Kasumi-1 (cell line): ENCODE measurements at regions not wholly inside any gene's neighbourhood (a gene's known extent, or its start where the extent isn't known, plus 50 kb on each side); places are given as distances from the start of the nearest gene placed in this dataset.
"Not testable (repeated sequence)": the region's sequence is repeated elsewhere in the genome, so short reads cannot be mapped to it uniquely, and the experiment has no call there.

Experiments used
- DNase-seq, 2 experiments: peaks; one replicate each; lab custom pipeline; 2025; lab: John Stamatoyannopoulos, UW

DNA sequence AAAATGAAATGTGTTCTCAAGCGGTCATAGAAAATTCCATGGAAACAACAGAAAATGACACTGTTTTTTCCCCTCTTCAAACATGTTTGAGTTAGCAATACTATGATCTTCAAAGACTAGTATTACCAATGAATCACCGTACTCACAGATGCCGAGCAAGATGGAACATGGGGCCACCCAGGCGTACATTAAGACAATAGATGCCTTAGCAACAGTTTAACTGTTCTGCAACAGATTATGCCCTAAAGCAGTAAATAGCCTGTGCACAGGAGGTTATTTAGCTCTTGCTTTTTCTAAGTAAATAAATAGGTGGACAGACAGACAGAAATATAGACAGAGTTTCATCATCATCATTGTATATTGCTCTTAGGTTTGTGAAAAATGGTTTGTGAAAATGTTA is 284.0 kb upstream of the DEFB112 start:
- DNase-seq = no peak

DNA sequence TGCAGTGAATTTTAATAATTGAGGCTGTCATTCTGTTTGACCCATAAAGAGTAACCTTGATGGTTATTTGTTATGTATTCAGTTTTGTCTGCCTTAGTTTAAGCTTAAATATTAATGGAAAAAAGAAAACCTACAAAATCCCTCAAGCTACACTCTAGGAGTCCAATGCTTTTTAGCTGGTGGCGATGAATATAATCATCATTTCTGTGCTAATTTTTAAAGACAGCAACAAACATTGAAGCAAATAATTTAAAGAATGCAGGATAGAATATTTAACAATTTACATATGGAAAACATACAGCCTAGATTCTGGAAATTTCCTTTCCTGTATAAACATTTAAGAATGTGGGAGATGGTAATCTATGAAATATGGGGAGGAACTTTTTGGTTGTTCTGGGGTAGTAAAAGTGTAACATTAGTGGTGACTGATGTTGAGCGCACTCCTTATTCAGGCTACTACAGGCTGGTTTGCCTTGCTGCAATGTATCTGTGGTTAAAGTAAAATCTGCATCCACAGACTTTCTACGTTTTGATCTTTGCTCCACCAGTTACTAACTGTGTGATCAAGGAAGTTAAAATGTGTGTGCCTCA is 287.9 kb upstream of the DEFB112 start:
- no peak for DNase-seq

DNA sequence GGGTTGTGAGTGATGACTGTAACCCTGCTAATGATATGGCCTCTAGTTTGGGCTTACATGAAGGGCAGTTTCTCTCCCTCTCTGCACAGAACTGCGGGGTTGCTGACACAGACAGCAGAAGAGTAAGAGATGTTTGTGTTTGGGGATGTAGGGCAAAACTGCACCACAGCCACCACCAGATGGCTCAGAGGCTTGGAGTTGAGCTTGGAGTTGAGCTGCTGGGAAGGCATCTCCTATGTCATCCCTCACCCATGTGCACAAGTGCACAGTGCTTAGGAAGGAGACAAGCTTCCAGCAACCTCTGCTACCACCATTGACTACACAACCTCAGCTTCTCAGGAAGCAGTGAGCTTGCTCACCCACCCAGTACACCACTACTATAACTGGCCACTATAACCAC is 303.9 kb upstream of the DEFB112 start:
- DNase-seq = no peak

DNA sequence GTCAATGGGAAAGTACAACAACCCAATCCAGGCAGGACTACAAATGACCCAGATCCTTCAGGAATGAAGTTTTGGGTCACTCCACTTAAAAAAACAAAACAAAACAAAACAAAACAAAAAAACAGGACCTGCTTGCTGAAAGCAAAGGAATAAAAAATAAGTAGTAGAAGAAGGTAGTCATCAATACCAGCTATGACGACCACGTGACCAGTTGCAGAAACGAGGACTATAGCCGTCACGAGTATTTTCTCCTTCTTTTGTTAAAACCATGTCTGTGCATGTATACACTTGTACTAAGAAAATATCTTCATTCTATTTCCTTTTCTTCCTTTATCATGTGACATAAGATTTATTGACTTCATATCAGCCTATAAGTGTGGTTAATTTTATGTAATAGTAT is 308.4 kb upstream of the DEFB112 start:
- DNase-seq = no peak

DNA sequence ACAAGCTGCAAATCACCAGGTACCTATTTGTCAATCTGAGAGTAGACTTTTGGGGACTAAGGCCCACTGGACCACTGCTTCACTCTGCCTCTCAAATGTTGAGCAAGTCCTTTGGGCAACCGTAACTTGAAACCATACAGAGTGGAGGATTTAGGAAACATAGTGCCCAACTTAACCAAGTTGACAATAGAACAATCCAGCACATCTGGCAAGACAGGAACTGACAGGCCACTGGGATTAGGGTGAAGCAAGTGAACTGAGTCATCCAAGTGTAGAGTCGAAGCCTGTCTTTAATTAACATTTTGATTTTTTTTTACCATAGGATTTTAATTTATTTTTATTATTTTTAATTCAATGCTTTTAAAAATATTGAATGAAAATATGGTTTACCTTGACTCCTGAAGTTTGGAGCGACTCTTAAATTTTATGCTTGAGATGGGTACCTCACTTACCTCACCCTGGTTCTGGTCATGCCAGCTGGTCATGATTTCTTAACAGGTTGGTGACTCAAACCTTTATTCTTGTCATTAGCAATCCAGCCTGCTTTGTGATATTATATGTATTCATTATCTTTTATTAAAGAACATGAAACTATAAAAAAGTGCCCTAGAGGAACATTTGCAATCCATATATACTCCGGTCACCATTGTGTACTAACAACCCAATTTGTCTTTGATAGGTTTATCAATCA is 312.1 kb upstream of the DEFB112 start:
- DNase-seq = no peak

DNA sequence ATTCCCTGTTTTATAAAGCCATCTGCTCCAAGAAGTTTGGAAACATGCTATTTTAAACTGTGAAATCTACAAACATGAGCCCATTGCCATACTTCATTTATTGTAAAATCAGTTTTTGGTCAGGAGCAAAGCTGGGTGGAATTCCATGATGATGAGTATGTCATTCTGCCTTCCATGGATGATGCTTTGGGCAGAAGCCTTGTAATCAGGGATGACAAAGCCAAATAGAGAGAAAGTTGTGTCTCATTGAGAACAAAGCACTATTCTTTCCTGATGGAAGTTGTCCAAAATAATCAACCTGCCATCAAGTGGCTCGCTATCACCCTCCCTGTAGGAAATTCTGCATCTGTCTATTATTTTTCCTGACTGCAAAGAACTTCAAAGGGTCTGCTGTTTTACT is 313.0 kb upstream of the DEFB112 start:
- no peak for DNase-seq

DNA sequence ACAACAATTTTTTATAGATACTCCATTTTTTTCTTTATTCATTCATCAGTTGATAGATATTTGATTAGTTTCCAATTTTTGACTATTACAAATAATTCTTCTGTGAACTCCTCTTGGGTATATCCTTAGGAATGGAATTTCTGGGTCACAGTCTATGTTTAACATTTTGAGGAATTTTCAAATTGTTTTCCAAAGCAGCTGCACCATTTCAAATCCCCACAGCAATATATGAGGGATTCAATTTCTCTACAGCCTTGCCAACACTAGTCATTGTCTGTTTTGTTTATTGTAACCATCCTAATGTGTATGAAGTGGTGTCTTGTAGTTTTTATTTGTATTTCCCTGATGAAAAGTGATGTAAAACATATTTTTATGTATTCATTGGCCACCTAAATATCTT is 320.3 kb upstream of the DEFB112 start:
- DNase-seq = no peak

DNA sequence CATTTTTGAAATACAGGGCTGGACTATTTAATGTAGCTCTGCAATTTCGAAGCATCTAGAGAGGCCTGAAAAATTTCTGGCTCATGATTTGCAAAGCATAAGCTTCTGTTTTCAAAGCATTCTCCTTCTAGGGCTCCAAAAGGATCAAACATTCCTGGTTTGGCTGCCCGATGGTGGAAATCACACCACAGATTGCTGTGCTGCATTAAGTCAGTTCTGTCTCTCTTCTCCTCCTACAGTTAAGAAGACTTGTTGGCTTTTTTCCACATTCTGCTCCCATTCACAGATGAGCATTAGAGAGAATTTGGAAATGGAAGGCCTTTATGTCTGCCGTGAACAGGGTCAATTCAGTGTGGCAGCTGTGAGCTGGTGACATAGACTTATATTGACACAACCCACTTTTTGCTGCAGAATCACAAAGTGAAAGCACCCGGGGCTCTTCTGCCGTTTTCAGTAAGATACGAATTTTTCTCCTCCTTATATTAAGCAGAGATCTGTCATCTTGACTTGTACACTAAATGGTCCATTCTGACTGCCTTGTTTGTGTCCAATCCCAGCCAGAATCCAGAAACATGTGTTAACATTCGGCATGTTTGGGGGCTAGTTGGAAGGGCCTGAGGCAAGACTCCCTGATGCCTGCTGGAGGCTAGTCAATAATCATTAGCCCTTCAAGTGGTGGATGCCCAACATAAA is 330.8 kb upstream of the DEFB112 start:
- DNase-seq = no peak

DNA sequence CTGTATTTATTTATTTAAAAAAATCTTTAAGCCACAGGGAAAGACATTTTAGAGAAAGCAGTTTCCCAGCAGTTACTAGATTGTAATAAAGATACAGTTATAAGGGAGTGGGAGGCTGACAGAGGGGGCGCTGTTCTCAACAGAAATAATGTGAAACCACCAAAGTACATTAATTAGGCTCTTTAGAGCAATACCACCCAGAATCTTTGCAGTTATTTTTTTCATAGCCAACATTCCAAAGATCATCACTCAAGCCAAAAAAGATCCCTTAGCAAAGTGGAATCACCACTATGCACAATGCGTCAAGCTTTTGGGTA is 331.3 kb upstream of the DEFB112 start:
- DNase-seq = no peak

DNA sequence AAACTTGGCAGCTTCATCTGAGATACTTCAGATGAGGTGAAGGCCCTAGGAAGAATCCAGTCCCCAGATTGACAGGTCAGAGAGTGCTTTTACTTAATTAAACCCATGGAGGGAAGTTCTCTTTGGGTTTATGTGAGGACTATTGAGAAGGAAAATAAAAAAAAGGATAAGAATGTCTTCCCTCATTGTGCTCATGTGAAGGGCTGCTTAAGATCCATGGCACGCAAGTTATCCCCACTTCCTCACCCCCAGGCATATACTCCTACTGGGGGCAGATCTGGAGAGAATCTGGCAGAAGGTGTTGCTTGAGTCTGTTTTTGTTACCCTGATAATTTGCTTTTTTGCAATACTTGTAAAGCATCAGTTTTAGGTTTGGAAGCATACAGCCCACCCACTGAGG is 322.9 kb upstream of the TFAP2D start:
- DNase-seq = no peak

DNA sequence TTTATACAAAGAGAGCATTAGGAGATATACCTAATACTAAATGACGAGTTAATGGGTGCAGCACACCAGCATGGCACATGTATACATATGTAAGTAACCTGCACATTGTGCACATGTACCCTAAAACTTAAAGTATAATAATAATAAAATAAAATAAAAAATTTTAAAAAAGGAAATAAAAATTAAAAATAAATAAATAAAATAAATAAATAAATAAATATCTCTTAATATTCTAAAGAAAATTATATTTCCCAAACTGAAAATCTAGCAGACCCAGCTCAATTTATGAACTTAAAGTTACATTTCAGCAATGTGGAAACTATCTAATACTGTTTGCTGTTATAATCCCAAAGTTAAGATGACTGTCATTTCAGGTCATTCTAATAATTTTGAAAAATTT is 319.2 kb upstream of the TFAP2D start:
- DNase-seq = not testable (repeated sequence)

DNA sequence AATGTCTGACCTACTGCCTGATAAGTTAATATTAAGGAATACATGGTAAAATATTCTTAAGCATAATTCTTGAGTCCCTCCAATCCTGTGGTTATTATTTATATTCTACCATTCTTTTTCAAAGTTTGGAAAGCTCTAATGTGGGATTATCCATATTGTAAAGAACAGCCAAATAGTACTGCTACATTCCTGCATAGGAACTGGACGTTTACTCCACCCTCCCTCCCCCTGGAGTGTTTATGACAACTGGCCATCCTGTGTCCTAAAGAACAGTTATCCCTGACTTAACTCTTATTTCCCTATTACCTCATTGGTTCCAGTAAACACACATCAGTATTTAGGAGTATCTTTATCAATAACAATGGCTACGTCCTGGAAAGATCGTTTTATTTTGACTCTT is 308.7 kb upstream of the TFAP2D start:
- no peak for DNase-seq

DNA sequence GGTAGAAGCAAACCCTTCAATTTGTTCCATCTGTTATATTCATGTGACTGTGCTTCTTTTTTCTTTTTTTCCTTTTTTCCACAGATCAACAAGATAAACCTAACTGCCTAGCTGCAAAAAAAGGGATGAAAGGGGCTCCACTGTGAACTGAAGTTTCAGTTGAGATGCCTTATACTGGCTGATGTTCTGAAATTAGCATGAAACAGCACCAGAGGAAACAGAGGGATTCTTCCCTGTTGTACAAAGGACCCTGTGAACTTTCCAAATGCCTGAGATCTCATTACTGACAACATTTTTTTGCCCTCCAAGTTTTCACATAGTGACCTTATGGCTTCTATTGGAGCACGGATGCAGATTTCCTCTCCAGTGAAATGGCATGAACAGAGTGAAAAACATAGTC is 302.7 kb upstream of the TFAP2D start:
- DNase-seq = no peak

DNA sequence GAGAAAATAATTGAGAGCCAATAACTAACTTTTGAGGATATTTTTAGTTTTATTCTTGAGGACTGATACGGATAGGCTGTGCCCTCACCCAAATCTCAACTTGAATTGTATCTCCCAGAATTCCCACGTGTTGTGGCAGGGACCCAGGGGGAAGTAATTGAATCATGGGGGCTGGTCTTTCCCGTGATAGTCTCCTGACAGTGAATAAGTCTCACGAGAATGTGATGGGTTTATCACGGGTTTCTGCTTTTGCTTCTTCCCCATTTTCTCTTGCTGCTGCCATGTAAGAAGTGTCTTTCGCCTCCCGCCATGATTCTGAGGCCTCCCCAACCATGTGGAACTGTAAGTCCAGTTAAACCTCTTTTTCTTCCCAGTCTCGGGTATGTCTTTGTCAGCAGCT is 292.3 kb upstream of the TFAP2D start:
- DNase-seq = not testable (repeated sequence)

DNA sequence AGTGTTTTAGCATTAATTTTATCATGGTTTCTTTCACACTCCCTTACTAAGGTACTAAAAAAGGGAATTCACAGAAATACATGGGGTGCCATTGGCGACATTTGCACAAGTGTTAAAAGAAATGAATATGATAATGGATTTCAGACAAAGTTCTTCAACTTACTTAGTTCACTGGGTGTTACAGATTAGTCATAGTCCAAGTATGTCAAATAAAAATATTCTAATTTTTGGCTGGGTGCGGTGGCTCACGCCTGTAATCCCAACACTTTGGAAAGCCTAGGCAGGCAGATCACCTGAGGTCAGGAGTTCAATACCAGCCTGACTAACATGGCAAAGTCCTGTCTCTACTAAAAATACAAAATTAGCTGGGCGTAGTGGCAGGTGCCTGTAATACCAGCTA is 286.1 kb upstream of the TFAP2D start:
- no peak for DNase-seq

DNA sequence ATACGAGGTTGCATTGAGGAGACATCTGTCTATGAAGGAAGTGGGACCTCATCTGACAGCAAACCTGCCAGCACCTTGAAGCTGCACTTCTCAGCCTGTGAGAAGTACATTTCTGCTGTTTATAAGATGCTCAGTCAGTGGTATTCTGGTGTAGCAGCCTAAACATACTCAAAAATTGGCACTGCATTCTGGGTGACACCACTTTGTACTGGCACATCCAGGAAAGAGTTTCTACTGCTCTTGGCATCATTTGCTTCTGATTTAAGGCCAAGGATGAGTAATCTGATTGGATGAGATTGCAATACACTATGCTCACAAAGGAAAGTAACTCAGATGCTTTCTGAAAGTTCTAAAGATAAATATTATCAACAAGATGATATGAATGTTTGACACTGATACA is 275.4 kb upstream of the TFAP2D start:
- DNase-seq = no peak

DNA sequence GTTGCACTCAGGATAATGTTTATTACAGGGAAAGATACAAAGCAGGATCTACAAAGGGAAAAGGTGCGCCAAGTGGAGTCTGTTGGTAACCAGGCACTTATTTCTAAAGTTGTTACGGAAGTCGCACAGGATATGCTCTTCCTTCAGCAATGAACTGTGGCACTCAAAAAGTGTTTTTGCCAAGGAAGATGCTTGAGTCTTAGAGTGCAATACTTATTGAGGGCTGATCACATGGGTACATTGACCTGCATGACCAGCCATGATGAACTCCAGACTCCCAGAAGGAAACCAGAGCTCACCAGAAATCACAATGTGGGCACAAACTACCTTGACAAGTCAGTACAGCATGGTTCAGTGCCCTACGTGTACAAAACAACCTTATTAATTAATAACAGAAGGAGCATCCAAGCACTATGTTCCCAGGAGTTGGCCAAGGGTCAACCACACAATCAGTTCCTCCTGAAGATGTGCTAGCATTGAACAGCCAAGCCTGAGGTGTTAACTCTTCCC is 270.7 kb upstream of the TFAP2D start:
- DNase-seq = no peak

DNA sequence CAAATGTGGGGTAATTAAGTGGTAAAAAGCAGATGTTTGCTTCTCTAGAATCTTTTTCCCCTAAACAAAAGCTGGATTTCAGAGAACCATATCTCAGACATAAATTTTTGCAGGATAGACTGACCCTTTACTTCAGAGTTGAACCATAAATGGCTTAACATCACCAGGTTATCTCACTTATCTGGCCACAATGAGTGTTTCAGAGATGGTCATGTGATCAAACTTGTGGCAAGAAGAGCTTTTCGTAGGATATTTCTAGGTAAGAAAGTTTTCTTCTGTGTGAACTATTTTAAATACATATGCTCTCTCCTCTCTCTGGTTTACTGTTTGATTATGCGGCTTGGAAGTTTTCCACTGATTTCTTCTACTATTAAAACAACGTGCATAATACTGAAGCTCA is 270.2 kb upstream of the TFAP2D start:
- no peak for DNase-seq

DNA sequence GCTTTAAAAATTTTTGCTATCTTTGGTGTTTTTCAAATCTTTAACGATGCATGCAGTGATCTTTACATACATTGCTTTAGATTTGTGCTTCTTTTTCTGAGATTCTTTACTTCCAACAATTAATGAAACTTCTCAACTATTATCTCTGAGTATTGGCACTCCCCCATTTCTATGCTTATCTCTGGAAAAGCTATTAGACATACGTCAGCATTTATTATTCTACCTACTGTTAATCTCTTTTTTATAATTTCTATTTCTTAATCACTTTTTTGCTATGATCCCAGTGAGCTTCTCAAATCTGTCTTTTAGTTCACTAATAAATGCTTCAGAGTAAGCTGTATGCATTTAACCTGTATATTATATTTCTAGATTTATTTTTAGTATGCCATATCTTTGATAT is 264.2 kb upstream of the TFAP2D start:
- DNase-seq = no peak

DNA sequence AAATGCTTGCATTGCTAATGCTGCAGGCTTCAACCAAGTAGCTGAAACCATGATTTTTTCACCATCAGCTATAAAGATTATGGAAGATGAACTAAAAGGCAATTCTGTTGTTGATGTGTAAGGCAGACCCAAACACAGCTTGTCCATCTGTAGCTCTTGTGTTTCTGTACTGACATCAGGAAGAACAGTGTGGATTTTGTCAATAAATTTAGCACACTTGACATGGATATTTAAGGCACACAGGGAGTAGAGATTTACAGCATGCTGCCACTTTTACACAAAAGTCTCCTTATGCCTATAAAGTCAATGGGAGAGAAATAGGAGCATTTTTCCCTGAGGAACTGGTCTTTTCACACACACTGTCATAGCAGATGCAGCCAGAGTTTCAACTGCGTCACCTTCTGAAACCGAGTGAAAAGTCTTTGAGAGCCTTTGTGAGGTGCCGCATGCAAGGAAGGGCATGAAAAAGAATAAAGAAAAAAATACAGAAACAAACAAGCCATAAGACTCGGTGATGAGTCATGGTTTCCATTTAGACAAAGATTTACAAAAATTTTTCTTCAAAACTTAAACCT is 261.4 kb upstream of the TFAP2D start:
- no peak for DNase-seq

DNA sequence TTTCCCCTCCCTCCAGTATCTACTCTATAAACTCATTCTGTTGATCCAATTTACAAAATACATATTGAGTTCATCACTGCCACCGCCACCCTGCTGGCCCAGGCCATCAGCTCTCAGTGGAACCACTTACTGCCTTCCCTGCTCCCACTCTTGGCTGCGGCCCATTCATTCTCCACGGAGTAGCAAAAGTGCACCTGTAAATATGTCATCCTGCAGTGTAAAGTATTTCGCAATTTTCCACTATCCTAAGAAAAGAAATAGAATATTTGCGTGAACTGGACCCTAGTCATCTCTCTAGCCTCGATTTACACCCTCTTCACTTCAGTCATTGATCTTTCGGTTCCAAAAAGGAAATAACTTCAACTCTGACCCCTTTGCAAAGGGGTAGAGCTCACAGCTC is 258.3 kb upstream of the TFAP2D start:
- no peak for DNase-seq

DNA sequence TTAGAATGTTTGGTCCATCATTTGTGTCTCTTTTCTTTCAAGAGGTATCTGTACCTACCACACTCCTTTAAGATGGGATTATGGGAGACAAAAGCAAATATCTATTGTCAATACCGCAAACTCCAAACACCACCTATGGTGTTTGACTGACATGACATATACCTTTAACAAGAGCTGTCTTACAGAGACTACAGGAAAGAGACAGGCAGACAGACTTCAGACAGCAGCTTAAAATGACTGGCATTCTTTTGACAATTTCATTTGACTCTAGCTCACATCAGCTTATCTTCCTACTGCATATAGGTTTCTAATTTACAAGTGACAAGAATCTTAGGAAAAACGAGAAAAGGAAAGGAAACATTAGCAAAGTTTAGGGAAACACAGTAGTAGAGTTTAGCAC is 256.0 kb upstream of the TFAP2D start:
- no peak for DNase-seq

DNA sequence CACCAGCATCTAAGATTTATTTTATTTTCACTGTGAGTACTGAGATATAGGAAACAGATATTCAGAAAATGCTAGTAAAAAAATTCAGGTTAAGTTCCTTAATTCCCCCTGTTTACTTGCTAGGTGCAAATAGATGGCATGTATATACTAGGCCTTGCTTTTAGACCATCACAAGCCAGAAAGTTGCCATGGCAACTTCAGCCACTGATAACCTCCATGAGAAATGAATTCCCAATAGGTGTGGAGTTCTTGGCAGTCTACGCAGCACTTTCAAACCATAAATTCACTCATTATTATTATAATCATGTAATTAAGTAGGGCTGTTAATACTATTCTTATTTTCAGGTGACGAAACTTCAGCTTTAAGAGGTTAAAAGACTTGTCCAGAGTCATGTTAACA is 251.6 kb upstream of the TFAP2D start:
- DNase-seq = no peak
